H1 (cell line): ENCODE measurements at regions not wholly inside any gene's neighbourhood (a gene's known extent, or its start where the extent isn't known, plus 50 kb on each side); places are given as distances from the start of the nearest gene placed in this dataset.

Experiments
- CTCF ChIA-PET: fragments of 300-600 bp; sonication (Branson Sonifier 250); formaldehyde crosslinking; loops from one replicate; lab custom pipeline; 2021; ENCODE audit not compliant: partially characterized antibody; lab: Charles Lee
- POLR2A ChIA-PET: fragments of 300-600 bp; sonication (Branson Sonifier 250); formaldehyde crosslinking; loops from one replicate; lab custom pipeline; 2021; ENCODE audit warnings: inconsistent platforms; ENCODE audit not compliant: partially characterized antibody; lab: Charles Lee
- DNase-seq, 2 experiments: peaks; one replicate each; pipeline versions ENCODE4 v3.0.0 to v3.0.0-alpha.2; 2010 to 2022; ENCODE audit warnings: low spot score in 2 of 2, low read depth in 1 of 2, mixed read lengths in 1 of 2
- FAIRE-seq: peaks from 2 replicates; lab custom pipeline; 2011; peaks lifted over from hg19 to GRCh38; lab: Jason Lieb, UNC
- H2AFZ ChIP-seq: 2 replicates; pipeline ENCODE4 v1.8.1; 2012; ENCODE audit warnings: low read length, inconsistent platforms
- H2AK5ac ChIP-seq: 2 replicates; pipeline ENCODE4 v1.6.1; 2013; ENCODE audit warnings: low read depth, low read length
- H2BK120ac ChIP-seq: replicated peaks from 2 replicates; pipeline ENCODE3; 2013; ENCODE audit warnings: low read depth, low read length, inconsistent platforms
- H2BK12ac ChIP-seq: 2 replicates; pipeline ENCODE4 v1.6.1; 2013; ENCODE audit warnings: low read depth, low read length
- H2BK15ac ChIP-seq: 2 replicates; pipeline ENCODE4 v1.6.1; 2013; ENCODE audit warnings: low read length
- H2BK20ac ChIP-seq: 2 replicates; pipeline ENCODE4 v1.6.1; 2013; ENCODE audit warnings: low read length
- H2BK5ac ChIP-seq: 2 replicates; pipeline ENCODE4 v1.6.1; 2013; ENCODE audit warnings: low read depth, low read length
- H3K14ac ChIP-seq: 2 replicates; pipeline ENCODE4 v1.6.1; 2013; ENCODE audit warnings: inconsistent platforms; ENCODE audit not compliant: insufficient read length
- H3K18ac ChIP-seq: 2 replicates; pipeline ENCODE4 v1.6.1; 2013; ENCODE audit warnings: low read length; ENCODE audit errors: extremely low read depth
- H3K23ac ChIP-seq: 2 replicates; pipeline ENCODE4 v1.6.1; 2013; ENCODE audit warnings: inconsistent platforms; ENCODE audit not compliant: insufficient read length
- H3K23me2 ChIP-seq: 2 replicates; pipeline ENCODE4 v1.6.1; 2013; ENCODE audit warnings: low read depth, low read length
- H3K27ac ChIP-seq: 2 replicates; pipeline ENCODE4 v1.6.1; 2011; ENCODE audit warnings: low read depth, low read length, inconsistent platforms
- H3K27me3 ChIP-seq, 4 experiments: replicated peaks in 1 of 4; 1 replicate in 1 of 4; 2 replicates in 3 of 4; pipeline versions ENCODE4 v1.6.1 to v1.8.1; 2011 to 2013; ENCODE audit warnings: low read length in 3 of 4, mild to moderate bottlenecking in 3 of 4, inconsistent platforms in 2 of 4, mixed read lengths in 2 of 4, moderate library complexity in 1 of 4; ENCODE audit not compliant: control insufficient read depth in 3 of 4, insufficient read depth in 3 of 4; ENCODE audit errors: extremely low read depth in 1 of 4
- H3K36me3 ChIP-seq, 4 experiments: 2 replicates each; pipeline versions ENCODE4 v1.6.1 to v1.8.1; 2011 to 2013; ENCODE audit warnings: mild to moderate bottlenecking in 4 of 4, low read length in 3 of 4, moderate library complexity in 2 of 4, control low read depth in 1 of 4, inconsistent platforms in 1 of 4; ENCODE audit not compliant: insufficient read depth in 4 of 4, control insufficient read depth in 2 of 4
- H3K4ac ChIP-seq: replicated peaks from 2 replicates; pipeline ENCODE3; 2013; ENCODE audit warnings: low read length, low read depth, mixed read lengths, inconsistent platforms; ENCODE audit not compliant: insufficient read length
- H3K4me1 ChIP-seq, 4 experiments: replicated peaks in 1 of 4; 1 replicate in 1 of 4; 2 replicates in 3 of 4; pipeline versions ENCODE4 v1.6.1 to v1.8.1; 2011 to 2013; ENCODE audit warnings: low read length in 3 of 4, inconsistent platforms in 2 of 4, mixed read lengths in 1 of 4; ENCODE audit not compliant: insufficient read depth in 4 of 4, control insufficient read depth in 3 of 4
- H3K4me2 ChIP-seq, 2 experiments: 2 replicates each; pipeline versions ENCODE4 v1.6.1 to v1.8.1; 2011 to 2013; ENCODE audit warnings: low read depth in 2 of 2, low read length in 2 of 2, control low read depth in 1 of 2, inconsistent platforms in 1 of 2, mild to moderate bottlenecking in 1 of 2; ENCODE audit not compliant: insufficient read depth in 1 of 2
- H3K4me3 ChIP-seq, 4 experiments: fragments of 200-600, 300-600 bp in 1 of 4; sonication (generic), shearing (Covaris generic), sonication (Bioruptor Twin) in 1 of 4; 2 replicates each; pipeline versions ENCODE4 v1.5.1 to v1.8.1; 2011 to 2016; ENCODE audit warnings: low read length in 4 of 4, low read depth in 3 of 4, control low read depth in 2 of 4, inconsistent platforms in 2 of 4, mild to moderate bottlenecking in 2 of 4, mixed read lengths in 1 of 4, moderate library complexity in 1 of 4; ENCODE audit not compliant: insufficient read depth in 2 of 4; ENCODE audit errors: extremely low read depth in 1 of 4
- H3K56ac ChIP-seq: replicated peaks from 2 replicates; pipeline ENCODE3; 2013; ENCODE audit warnings: low read depth, mild to moderate bottlenecking, mixed read lengths, low read length, inconsistent platforms; ENCODE audit not compliant: insufficient read length
- H3K79me1 ChIP-seq: 2 replicates; pipeline ENCODE4 v1.6.1; 2013; ENCODE audit warnings: low read depth, low read length, control low read depth
- H3K79me2 ChIP-seq, 2 experiments: 2 replicates each; pipeline versions ENCODE4 v1.6.1 to v1.8.1; 2012 to 2013; ENCODE audit warnings: low read length in 2 of 2, mild to moderate bottlenecking in 2 of 2, inconsistent platforms in 1 of 2; ENCODE audit not compliant: insufficient read depth in 2 of 2, control insufficient read depth in 1 of 2
- H3K9ac ChIP-seq, 4 experiments: replicated peaks in 1 of 4; 1 replicate in 1 of 4; 2 replicates in 3 of 4; pipeline versions ENCODE4 v1.6.1 to v1.8.1; 2011 to 2013; ENCODE audit warnings: low read depth in 3 of 4, low read length in 3 of 4, control low read depth in 2 of 4, mild to moderate bottlenecking in 2 of 4, moderate library complexity in 2 of 4, inconsistent platforms in 1 of 4; ENCODE audit errors: extremely low read depth in 1 of 4
- H3K9me3 ChIP-seq, 2 experiments: 2 replicates each; pipeline versions ENCODE4 v1.6.1 to v1.8.1; 2012 to 2013; ENCODE audit warnings: mild to moderate bottlenecking in 2 of 2, moderate library complexity in 2 of 2, control low read depth in 1 of 2, inconsistent platforms in 1 of 2, low read depth in 1 of 2, low read length in 1 of 2, mixed read lengths in 1 of 2; ENCODE audit not compliant: insufficient read depth in 2 of 2
- H4K20me1 ChIP-seq, 2 experiments: replicated peaks in 1 of 2; 2 replicates each; pipeline versions ENCODE3 to v1.8.1; 2011 to 2013; ENCODE audit warnings: inconsistent platforms in 2 of 2, low read length in 2 of 2, mild to moderate bottlenecking in 1 of 2; ENCODE audit not compliant: insufficient read depth in 2 of 2, control insufficient read depth in 1 of 2
- H4K5ac ChIP-seq: 2 replicates; pipeline ENCODE4 v1.6.1; 2013; ENCODE audit warnings: low read length, low read depth, mixed read lengths, inconsistent platforms; ENCODE audit not compliant: insufficient read length
- H4K8ac ChIP-seq: 2 replicates; pipeline ENCODE4 v1.8.0; 2013; ENCODE audit warnings: mild to moderate bottlenecking, moderate library complexity, low read length, inconsistent platforms; ENCODE audit not compliant: insufficient read depth; ENCODE audit errors: extremely low read depth
- H4K91ac ChIP-seq: replicated peaks from 2 replicates; pipeline ENCODE3; 2013; ENCODE audit warnings: low read length, mixed read lengths, inconsistent platforms; ENCODE audit not compliant: insufficient read length
- ASH2L ChIP-seq: fragments of 200-600, 300-600 bp; sonication (generic); IDR thresholded peaks from one replicate; pipeline ENCODE4 v1.7.1; 2017; ENCODE audit warnings: low read length
- BCL11A ChIP-seq, 2 experiments: IDR thresholded peaks; one replicate each; pipeline ENCODE4 v1.6.1; 2011; ENCODE audit warnings: low read depth in 2 of 2, low read length in 2 of 2, mild to moderate bottlenecking in 2 of 2
- CBX5 ChIP-seq: fragments of 300-800, 300-1000 bp; sonication (generic); IDR thresholded peaks from 2 replicates; pipeline ENCODE4 v1.7.1; 2016; ENCODE audit warnings: antibody characterized with exemption, low read length, low read depth
- CEBPB ChIP-seq: IDR thresholded peaks from 2 replicates; pipeline ENCODE4 v1.6.1; 2012; ENCODE audit warnings: low read depth, low read length
- CHD1 ChIP-seq: IDR thresholded peaks from 2 replicates; pipeline ENCODE4 v1.6.1; 2012; ENCODE audit warnings: low read depth, low read length, improper control_type of control experiment
- CREB1 ChIP-seq: IDR thresholded peaks from 2 replicates; pipeline ENCODE4 v1.6.1; 2012; ENCODE audit warnings: inconsistent platforms
- HDAC2 ChIP-seq, 2 experiments: fragments of 300-600 bp in 1 of 2; sonication (generic) in 1 of 2; IDR thresholded peaks; 2 replicates each; pipeline ENCODE4 v1.6.1; 2011 to 2012; ENCODE audit warnings: low read depth in 2 of 2, low read length in 2 of 2, mild to moderate bottlenecking in 2 of 2, moderate library complexity in 2 of 2, borderline replicate concordance in 1 of 2, inconsistent platforms in 1 of 2
- POLR2AphosphoS5 ChIP-seq: IDR thresholded peaks from 2 replicates; pipeline ENCODE4 v1.6.1; 2011; ENCODE audit warnings: low read depth, low read length
- RFX5 ChIP-seq: IDR thresholded peaks from 2 replicates; pipeline ENCODE4 v1.6.1; 2011; ENCODE audit warnings: low read depth, low read length, improper control_type of control experiment, borderline replicate concordance
- SP1 ChIP-seq: IDR thresholded peaks from 2 replicates; pipeline ENCODE4 v1.6.1; 2011; ENCODE audit warnings: low read depth, low read length
- TAF7 ChIP-seq: optimal IDR thresholded peaks from 2 replicates; pipeline ENCODE3; 2011; ENCODE audit warnings: low read depth, mild to moderate bottlenecking, inconsistent platforms, low read length, moderate library complexity, borderline replicate concordance
- TBP ChIP-seq: IDR thresholded peaks from 2 replicates; pipeline ENCODE4 v1.6.1; 2011; ENCODE audit warnings: low read depth, low read length, improper control_type of control experiment
- YY1 ChIP-seq: IDR thresholded peaks from 2 replicates; pipeline ENCODE4 v1.6.1; 2011; ENCODE audit warnings: low read depth, mild to moderate bottlenecking, low read length
- ZNF274 ChIP-seq: IDR thresholded peaks from 2 replicates; pipeline ENCODE4 v1.7.0; 2012; ENCODE audit warnings: low read length, borderline replicate concordance; ENCODE audit errors: extremely low read depth

DNA sequence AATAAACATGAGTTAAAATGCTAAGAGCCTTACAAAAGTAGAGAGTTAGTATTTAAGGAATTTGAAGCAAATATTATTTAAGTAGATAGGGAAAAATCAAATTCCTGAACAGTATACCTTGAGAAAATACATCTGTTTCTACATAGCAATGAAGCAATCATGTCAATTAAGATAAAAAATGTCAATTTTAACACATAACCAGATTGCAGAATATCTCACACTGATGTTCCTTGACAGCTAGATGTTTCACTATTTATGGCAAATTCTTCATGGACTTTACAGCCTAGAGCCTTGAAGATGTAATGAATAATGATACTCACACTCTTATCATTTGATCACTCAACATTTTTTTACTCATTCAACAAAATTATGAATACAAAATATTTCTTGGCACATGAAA is 708.2 kb upstream of the PTPRD start:
- Histone ChIP-seq H2BK12ac (no peak overlapping the region), H3K79me2 (no peaks in the 10 kb centered on the region), H3K4me1 (no peaks in the 10 kb centered on the region), H3K18ac (no peak overlapping the region), H2BK120ac (no peak overlapping the region), H3K27me3 (no peaks in the 10 kb centered on the region), H3K4ac (no peak overlapping the region), H4K20me1 (no peaks in the 10 kb centered on the region), H3K79me1 (no peaks in the 10 kb centered on the region), H2BK5ac (no peak overlapping the region), H3K56ac (no peak overlapping the region), H2BK15ac (no peak overlapping the region), H3K9ac (no peak overlapping the region), H3K14ac (no peak overlapping the region), H3K4me3 (no peak overlapping the region), H2BK20ac (no peak overlapping the region), H4K5ac (no peak overlapping the region), H2AFZ (no peak overlapping the region), H3K9me3 (no peaks in the 10 kb centered on the region), H3K36me3 (no peaks in the 10 kb centered on the region), H4K91ac (no peak overlapping the region), H2AK5ac (no peak overlapping the region), H3K23me2 (no peaks in the 10 kb centered on the region), H3K23ac (no peak overlapping the region), H3K4me2 (no peak overlapping the region), H3K27ac (no peak overlapping the region), H4K8ac (no peak overlapping the region)
- ChIA-PET POLR2A (no interaction called here), CTCF (interaction anchor here (1.4 kb wide), 1 partner anchor 201 kb away, joined by 3 read pairs; no protein-coding TSS in a partner anchor)
- FAIRE-seq (no peak), DNase-seq (no peak)
- TF ChIP-seq ASH2L, result no peak
- TF ChIP-seq TAF7, result no peak
- no peak for TF ChIP-seq POLR2AphosphoS5
- TF ChIP-seq BCL11A (IDR thresholded peaks at IDR 0.05; ENCODE audit: low read depth in 2 of 2, low read length in 2 of 2), result no peak
- TF ChIP-seq YY1, result no peak
- no peak for TF ChIP-seq CEBPB
- TF ChIP-seq CHD1, result no peak
- TF ChIP-seq TBP, result no peak
- no peak for TF ChIP-seq CREB1
- no peak for TF ChIP-seq SP1
- no peak for TF ChIP-seq HDAC2 (IDR thresholded peaks at IDR 0.05; ENCODE audit: borderline replicate concordance in 1 of 2, low read depth in 2 of 2, low read length in 2 of 2)
- no peak for TF ChIP-seq ZNF274
- no peak for TF ChIP-seq RFX5
- no peak for TF ChIP-seq CBX5
